Stimulated activated CD4-positive, alpha-beta T cell treated with anti-CD3 and anti-CD28 coated beads, TNF-alpha, amount 100 ng/mL, for 48 hours (primary cell): ENCODE measurements at regions not wholly inside any gene's neighbourhood (a gene's known extent, or its start where the extent isn't known, plus 50 kb on each side); places are given as distances from the start of the nearest gene placed in this dataset.
"Not testable (repeated sequence)": the region's sequence is repeated elsewhere in the genome, so short reads cannot be mapped to it uniquely, and the experiment has no call there.

ENCODE experiments used
- DNase-seq, 3 donors: peaks; one replicate each; pipeline ENCODE4 v3.0.0-alpha.2; 2020; ENCODE audit warnings: low read depth in 3 of 3

- not testable (repeated sequence) for DNase-seq
These were observed 640.6 kb downstream of the SLC16A7 start for GRCh38 chr12:60236416-60236815.

- no peak for DNase-seq
These were observed 645.1 kb downstream of the SLC16A7 start for GRCh38 chr12:60240891-60241290.

- no peak for DNase-seq
These were observed 655.3 kb downstream of the SLC16A7 start for GRCh38 chr12:60251091-60251490.

GRCh38 chr12:60252359-60253096 lies 656.7 kb downstream of the SLC16A7 start:
- DNase-seq = no peak

GRCh38 chr12:60255044-60255443 lies 659.2 kb downstream of the SLC16A7 start:
- DNase-seq = no peak

- no peak for DNase-seq
These were observed 661.2 kb downstream of the SLC16A7 start for GRCh38 chr12:60257063-60257462.

- no peak for DNase-seq
These were observed 663.4 kb downstream of the SLC16A7 start for GRCh38 chr12:60259225-60259624.

GRCh38 chr12:60262378-60262777 lies 666.5 kb downstream of the SLC16A7 start:
- DNase-seq = no peak

- DNase-seq = no peak
These were observed 667.3 kb downstream of the SLC16A7 start for GRCh38 chr12:60263161-60263560.

GRCh38 chr12:60263836-60264493 lies 668.1 kb downstream of the SLC16A7 start:
- DNase-seq = no peak

GRCh38 chr12:60265741-60266140 lies 669.9 kb downstream of the SLC16A7 start:
- no peak for DNase-seq

- no peak for DNase-seq
These were observed 670.6 kb downstream of the SLC16A7 start for GRCh38 chr12:60266381-60266852.

GRCh38 chr12:60269611-60270269 lies 673.9 kb downstream of the SLC16A7 start:
- no peak for DNase-seq

GRCh38 chr12:60271816-60272215 lies 676.0 kb downstream of the SLC16A7 start:
- no peak for DNase-seq

- no peak for DNase-seq
These were observed 682.4 kb downstream of the SLC16A7 start for GRCh38 chr12:60278209-60278608.

GRCh38 chr12:60279221-60279620 lies 683.4 kb downstream of the SLC16A7 start:
- no peak for DNase-seq

- no peak for DNase-seq
These were observed 685.7 kb downstream of the SLC16A7 start for GRCh38 chr12:60281522-60281921.

- no peak for DNase-seq
These were observed 694.7 kb downstream of the SLC16A7 start for GRCh38 chr12:60290532-60290931.

- DNase-seq = no peak
These were observed 712.6 kb downstream of the SLC16A7 start for GRCh38 chr12:60308366-60308991.

GRCh38 chr12:60311940-60312339 lies 716.1 kb downstream of the SLC16A7 start:
- DNase-seq = no peak

- DNase-seq = no peak
These were observed 721.5 kb downstream of the SLC16A7 start for GRCh38 chr12:60317361-60317760.

- DNase-seq = no peak
These were observed 728.9 kb downstream of the SLC16A7 start for GRCh38 chr12:60324746-60325145.
